NCI-H2081 (cell line): ENCODE measurements at regions not wholly inside any gene's neighbourhood (a gene's known extent, or its start where the extent isn't known, plus 50 kb on each side); places are given as distances from the start of the nearest gene placed in this dataset.
"Not testable (repeated sequence)": the region's sequence is repeated elsewhere in the genome, so short reads cannot be mapped to it uniquely, and the experiment has no call there.

Experiments used
- DNase-seq, 2 experiments: peaks; one replicate each; lab custom pipeline; 2025; lab: John Stamatoyannopoulos, UW

DNA sequence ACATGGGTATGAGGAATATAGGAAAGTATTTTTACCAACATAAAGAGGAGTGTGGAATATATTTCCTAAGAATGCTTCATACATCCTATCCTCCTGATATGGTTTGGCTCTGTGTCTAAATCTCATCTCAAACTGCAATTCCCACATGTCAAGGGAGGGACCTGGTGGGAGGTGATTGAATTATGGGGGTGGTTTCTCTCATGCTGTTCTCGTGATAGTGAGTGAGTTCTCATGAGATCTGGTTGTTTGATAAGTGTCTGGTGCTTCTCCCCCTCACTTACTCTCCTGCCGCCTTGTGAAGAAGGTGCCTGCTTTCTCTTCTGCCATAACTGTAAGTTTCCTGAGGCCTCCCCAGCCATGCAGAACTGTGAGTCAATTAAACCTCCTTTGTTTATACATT is 62.2 kb upstream of the CYRIA start:
- not testable (repeated sequence) for DNase-seq

GRCh38 chr2:16727256-16727655 is 61.6 kb upstream of the CYRIA start:
- no peak for DNase-seq

GRCh38 chr2:16726577-16726976 is 60.9 kb upstream of the CYRIA start:
- DNase-seq, result no peak

DNA sequence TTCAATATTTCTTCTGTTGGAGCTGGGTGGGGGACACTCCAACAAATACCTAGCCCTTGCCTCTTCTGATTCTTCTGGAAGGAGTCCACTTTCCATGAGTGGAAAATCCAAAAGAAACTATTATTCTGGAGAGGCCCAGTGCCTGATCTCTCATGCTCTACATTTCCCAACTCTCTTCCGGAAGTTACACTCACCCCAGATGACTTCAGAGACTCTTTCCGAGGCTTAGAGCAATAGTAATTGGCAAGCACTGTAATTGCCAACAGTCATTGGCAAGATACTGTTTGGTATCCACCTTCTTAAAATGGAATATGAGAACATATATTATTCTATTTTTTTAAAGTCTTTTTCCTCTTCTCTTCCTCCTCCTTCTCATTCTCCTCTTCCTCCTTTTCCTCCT is 60.5 kb upstream of the CYRIA start:
- DNase-seq, result no peak

DNA sequence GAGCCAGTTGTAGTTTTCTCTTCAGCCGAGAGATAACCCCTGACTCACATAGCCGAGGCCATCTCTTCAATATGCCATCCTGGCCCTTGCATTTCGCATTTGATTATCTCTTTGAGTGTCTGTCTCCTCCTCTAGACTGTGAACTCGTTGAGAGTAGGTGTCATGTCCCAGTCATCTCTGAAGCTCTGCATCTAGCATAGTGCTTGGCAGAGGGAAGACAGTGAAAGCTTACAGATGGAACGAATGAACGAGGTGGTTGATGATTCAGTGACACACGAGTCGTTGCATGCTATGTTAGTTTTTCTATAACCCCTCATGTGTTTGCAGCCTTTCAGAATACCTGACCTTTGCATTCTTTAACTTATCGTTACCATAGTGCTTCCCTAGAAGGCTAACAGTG is 59.9 kb upstream of the CYRIA start:
- DNase-seq, result no peak

DNA sequence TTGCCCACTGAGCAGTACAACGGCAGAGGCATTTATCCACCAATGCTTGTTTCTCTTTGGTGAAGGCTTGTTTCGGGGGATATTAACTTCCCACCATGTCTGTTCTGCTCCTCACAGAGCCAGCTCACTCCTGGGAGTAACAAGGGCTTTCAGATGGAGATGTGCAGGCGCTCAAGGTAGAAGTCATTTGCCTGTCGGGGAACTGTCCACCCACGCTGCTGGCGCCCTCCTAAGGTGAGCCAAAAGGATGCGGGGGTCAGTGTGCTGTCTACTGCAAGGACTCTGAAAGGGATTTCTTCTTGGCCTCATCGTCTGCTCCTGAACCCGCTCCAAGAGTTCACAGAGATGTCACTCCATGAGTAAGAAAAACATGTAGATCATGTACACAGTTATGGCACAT is 57.0 kb upstream of the CYRIA start:
- no peak for DNase-seq

DNA sequence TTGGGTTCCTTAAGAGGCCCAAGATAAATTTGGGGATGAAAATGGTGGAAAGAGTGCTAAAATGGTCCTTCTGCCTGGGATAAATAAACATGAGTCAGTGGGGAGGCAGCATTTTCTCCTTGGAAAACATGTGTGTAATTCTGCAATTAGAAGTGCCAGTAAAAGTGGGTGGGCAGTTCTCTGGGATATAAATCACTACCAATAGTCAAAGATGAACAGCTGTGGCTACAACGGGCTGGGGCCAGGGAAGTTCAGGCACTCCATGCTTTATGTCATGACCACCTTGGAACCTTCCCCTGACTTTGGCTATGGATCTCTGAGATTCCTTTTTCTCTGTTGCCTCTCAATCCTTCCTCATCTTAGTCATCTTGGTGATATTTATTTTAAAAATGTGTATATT is 56.5 kb upstream of the CYRIA start:
- no peak for DNase-seq

- DNase-seq, result not testable (repeated sequence)
These were observed 55.9 kb upstream of the CYRIA start for GRCh38 chr2:16721529-16721928.

GRCh38 chr2:16720737-16721136 is 55.1 kb upstream of the CYRIA start:
- DNase-seq, result not testable (repeated sequence)

DNA sequence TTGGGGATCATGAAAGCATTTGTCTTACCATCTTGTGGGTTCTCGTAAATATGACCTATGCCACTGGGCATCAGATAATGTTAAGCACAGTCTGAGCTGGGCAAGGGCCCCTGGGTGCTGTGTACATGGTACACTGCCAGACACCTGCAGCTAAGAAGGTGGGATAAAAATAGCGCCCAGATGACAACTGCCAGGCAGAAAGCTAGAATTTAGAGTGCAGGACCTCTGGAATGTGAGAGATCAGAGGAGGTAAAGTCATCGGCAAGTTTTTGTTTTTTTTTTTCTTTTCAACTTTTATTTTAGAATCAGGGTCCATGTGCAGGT is 53.8 kb upstream of the CYRIA start:
- DNase-seq, result no peak

DNA sequence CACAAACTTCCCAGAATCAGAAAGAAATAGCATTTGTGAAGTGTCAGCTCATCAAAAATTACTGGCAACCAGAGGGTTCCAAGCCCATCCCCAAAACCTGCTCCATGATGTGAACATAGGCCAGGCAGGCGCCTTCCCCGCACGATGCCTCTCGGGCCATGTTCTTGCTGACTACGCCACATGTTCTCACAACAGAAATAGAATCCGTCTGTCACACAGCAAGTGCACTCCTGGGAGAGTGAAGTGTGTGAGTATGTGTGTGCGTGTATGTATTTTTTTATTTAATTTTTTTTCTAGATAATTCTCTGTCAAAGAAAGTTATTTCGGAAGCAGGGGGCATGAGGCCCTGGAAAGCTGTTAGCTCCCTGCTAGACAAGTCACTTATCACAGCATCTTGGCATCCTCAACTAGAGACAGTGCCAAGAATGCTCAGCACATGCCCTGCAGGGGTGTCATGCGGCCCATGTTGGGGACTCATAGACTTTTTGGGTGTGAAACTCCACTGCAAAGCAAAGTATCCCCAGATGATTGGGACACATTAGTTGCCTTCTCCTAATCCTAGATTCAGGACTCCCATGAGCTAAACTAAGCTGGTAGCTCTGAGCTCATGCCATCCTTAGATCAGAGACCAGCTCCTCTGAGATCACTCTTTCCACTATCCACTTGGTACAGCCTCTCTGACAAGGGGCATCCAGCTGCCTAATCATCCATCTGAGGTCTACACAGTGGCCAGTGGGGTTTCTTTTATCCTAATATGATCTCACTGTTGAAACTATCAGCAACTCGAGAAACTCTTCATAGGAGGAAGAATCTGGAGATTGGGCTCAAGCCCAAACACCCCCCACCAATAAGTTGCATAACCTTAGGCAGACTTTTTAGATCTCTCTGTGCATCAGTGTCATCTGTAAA is 53.2 kb upstream of the CYRIA start:
- no peak for DNase-seq

DNA sequence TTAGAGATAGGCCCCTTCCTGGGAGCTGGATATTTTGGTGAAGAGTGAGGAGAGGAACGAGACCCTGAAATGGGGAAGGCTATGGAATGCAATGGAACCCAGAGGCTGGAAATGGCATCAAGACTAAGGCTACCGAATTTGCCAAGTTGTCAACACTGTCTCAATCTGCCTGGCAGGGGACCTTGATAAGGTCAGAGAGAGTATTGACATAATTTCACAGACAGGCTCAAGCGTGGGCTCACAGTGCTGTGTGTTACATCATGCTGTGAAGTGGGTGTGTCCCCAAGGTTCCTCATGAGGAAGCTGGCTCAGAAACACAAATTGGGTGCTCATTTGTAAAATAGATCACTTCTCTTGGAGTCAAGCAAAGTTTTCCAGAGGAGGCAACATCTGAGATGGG is 51.8 kb upstream of the CYRIA start:
- no peak for DNase-seq

GRCh38 chr2:16716944-16717343 is 51.3 kb upstream of the CYRIA start:
- DNase-seq, result no peak

- no peak for DNase-seq
These were observed 50.4 kb upstream of the CYRIA start for GRCh38 chr2:16716024-16716423.
